ENCODE measurements at regions not wholly inside any gene's neighbourhood (a gene's known extent, or its start where the extent isn't known, plus 50 kb on each side); places are given as distances from the start of the nearest gene placed in this dataset.

- no peak for DNase-seq (ENCODE audit: low read depth)
These were observed 1048.2 kb downstream of the TTLL7 start for GRCh38 chr1:82950606-82951200.

- DNase-seq (ENCODE audit: low read depth), result no peak
These were observed 1050.5 kb downstream of the TTLL7 start for GRCh38 chr1:82948386-82948785.

GRCh38 chr1:82947278-82947677 lies 1051.7 kb downstream of the TTLL7 start:
- DNase-seq (ENCODE audit: low read depth), result no peak

- no peak for DNase-seq (ENCODE audit: low read depth)
These were observed 1052.8 kb downstream of the TTLL7 start for GRCh38 chr1:82946096-82946605.

- DNase-seq (ENCODE audit: low read depth), result no peak
These were observed 1054.1 kb downstream of the TTLL7 start for GRCh38 chr1:82944822-82945221.

GRCh38 chr1:82934074-82934473 lies 1064.9 kb downstream of the TTLL7 start:
- DNase-seq (ENCODE audit: low read depth), result no peak

GRCh38 chr1:82932727-82933126 lies 1066.2 kb downstream of the TTLL7 start:
- DNase-seq (ENCODE audit: low read depth), result no peak

- DNase-seq (ENCODE audit: low read depth), result no peak
These were observed 1066.7 kb downstream of the TTLL7 start for GRCh38 chr1:82932207-82932606.

GRCh38 chr1:82931006-82931405 lies 1067.9 kb downstream of the TTLL7 start:
- DNase-seq (ENCODE audit: low read depth), result no peak

GRCh38 chr1:82927753-82928152 lies 1071.2 kb downstream of the TTLL7 start:
- DNase-seq (ENCODE audit: low read depth), result no peak

- DNase-seq (ENCODE audit: low read depth), result no peak
These were observed 1074.3 kb downstream of the TTLL7 start for GRCh38 chr1:82924666-82925065.

GRCh38 chr1:82923931-82924330 lies 1075.0 kb downstream of the TTLL7 start:
- no peak for DNase-seq (ENCODE audit: low read depth)

- DNase-seq (ENCODE audit: low read depth), result no peak
These were observed 1077.2 kb downstream of the TTLL7 start for GRCh38 chr1:82921759-82922158.

- no peak for DNase-seq (ENCODE audit: low read depth)
These were observed 1078.3 kb downstream of the TTLL7 start for GRCh38 chr1:82920418-82921248.

- DNase-seq (ENCODE audit: low read depth), result no peak
These were observed 1079.1 kb downstream of the TTLL7 start for GRCh38 chr1:82919837-82920236.

- no peak for DNase-seq (ENCODE audit: low read depth)
These were observed 1091.6 kb downstream of the TTLL7 start for GRCh38 chr1:82907313-82907712.

- DNase-seq (ENCODE audit: low read depth), result no peak
These were observed 1095.3 kb downstream of the TTLL7 start for GRCh38 chr1:82903626-82904025.

- DNase-seq (ENCODE audit: low read depth), result no peak
These were observed 1097.4 kb downstream of the TTLL7 start for GRCh38 chr1:82901561-82901960.

- no peak for DNase-seq (ENCODE audit: low read depth)
These were observed 1097.8 kb downstream of the TTLL7 start for GRCh38 chr1:82901118-82901517.

GRCh38 chr1:82899017-82899416 lies 1098.3 kb downstream of the ADGRL2 start:
- no peak for DNase-seq (ENCODE audit: low read depth)

GRCh38 chr1:82897549-82897948 lies 1096.8 kb downstream of the ADGRL2 start:
- no peak for DNase-seq (ENCODE audit: low read depth)

GRCh38 chr1:82896036-82896435 lies 1095.3 kb downstream of the ADGRL2 start:
- DNase-seq (ENCODE audit: low read depth), result no peak

GRCh38 chr1:82894635-82895034 lies 1093.9 kb downstream of the ADGRL2 start:
- no peak for DNase-seq (ENCODE audit: low read depth)

Data from fibroblast of the conjunctiva (primary cell).